HuH-7 (cell line): ENCODE measurements at regions not wholly inside any gene's neighbourhood (a gene's known extent, or its start where the extent isn't known, plus 50 kb on each side); places are given as distances from the start of the nearest gene placed in this dataset.
"Not testable (repeated sequence)": the region's sequence is repeated elsewhere in the genome, so short reads cannot be mapped to it uniquely, and the experiment has no call there.

Source experiments
- DNase-seq: peaks from one replicate; pipeline ENCODE4 v3.0.0; 2011; ENCODE audit warnings: low spot score

DNA sequence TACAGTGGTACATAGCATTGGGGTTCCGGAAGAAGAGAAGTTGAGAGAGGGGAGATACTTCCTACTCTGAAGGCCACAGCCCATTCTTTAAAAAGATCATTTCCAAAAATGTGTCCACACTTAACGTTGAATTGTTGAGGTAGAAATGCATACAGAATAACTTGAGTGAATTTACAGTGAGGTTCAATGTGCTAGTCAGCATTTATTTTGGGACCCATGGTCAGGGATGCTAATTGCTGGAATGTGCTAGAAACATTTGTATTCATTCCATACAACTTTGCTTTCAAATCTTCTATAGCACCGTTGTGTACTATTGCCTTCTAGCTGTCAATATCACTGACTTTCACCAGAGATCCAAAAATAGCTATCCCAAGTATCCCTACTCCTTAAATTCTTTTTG, 325.9 kb downstream of the SATB2 start:
- DNase-seq = no peak

- DNase-seq = no peak
Measured at GRCh38 chr2:199131136-199131655, 326.5 kb downstream of the SATB2 start.

DNA sequence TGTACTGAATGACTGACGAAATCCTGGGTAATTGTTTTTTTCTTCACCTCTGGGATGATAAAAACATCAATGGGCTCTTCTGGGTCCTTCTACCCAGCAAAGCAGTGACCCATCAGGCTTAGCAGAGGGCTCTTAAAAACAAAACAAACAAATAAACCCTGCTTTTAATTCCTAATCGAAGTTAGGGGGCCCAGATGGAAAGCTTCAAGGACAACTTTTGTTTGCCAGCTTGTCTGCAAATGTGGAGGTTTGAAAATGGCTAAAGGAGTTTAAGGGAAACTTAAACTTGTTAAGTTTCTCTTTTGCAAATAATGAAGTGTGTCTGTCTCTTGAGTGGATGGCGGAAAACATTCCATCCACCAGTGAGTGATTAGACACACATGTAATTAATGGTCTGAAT, 327.2 kb downstream of the SATB2 start:
- no peak for DNase-seq

GRCh38 chr2:199128476-199129229, 329.1 kb downstream of the SATB2 start:
- no peak for DNase-seq

- DNase-seq = no peak
Measured at GRCh38 chr2:199119796-199120195, 337.9 kb downstream of the SATB2 start.

GRCh38 chr2:199118673-199119112, 339.0 kb downstream of the SATB2 start:
- DNase-seq = no peak

DNA sequence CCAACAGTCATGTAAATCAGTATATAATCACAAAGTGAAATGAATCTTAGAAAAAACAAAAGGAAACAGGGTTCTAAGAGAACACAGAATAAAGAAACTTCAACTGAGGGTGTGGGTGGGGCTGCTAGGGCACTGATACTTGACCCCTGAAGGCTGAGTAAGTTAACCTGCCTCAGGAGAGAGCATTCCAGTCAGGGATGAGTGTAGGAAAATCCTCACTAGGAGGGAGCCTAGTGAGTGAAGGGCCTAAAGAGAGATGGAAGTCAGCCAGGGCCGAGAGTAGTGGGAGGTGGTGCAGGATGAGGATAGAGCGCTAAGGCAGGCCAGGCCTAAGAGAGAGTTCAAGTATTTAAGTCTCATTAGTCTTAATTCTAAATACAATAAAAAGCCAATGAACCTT, 342.6 kb downstream of the SATB2 start:
- DNase-seq = no peak

DNA sequence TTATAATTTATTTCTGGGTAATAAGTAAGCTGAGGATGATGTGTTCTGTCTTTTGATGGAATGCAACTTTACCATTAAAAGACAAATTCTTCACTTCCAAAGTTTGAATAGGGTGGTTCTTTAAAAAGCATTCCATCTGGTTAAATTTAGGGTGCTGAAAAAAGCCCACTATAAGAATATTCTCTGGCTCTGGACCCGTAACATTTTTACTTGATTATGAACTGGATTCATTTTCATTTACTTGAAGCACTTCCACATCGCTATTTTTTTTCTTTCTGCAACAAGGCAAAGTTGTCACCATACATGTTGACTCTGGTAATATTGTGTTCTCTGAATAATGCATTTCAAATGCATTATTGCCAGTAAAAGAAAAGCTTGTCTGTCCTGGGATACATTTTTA, 344.6 kb downstream of the SATB2 start:
- no peak for DNase-seq

DNA sequence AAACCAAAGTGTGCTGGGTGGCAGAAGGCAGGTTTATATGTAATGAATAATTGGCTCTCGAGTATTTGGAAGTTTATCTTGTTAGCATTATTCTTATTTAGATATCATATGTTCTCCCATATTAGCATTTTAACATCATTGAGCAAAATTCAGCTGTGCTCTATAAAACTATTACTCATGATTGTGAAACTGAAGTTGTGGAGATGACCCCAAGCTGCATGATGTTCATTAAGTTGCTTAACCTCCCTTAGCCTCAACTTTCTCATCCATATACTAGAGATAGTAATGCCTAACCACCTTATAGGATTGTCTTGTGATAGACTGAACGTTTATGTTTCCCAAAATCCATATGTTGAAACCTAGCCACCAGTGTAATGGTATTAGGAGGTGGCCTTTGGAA, 346.3 kb downstream of the SATB2 start:
- no peak for DNase-seq

DNA sequence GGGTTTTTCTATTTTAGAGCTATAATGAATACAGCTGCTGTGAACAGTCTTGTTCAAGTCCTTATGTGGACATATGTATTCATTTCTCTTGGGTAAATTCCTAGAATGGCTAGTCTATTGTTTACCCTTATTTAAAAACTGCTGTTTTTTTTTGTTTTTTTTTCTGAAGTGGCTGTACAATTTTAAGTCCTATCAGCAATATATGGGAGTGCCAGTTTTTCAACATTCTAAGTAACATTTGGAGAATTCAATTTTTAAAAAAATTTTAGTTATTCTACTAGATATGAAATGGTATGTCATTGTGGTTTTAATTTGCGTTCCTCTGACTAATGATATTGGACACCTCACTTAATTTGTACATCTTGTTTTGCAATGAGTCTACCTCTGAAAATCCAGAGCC, 349.7 kb downstream of the SATB2 start:
- no peak for DNase-seq

DNA sequence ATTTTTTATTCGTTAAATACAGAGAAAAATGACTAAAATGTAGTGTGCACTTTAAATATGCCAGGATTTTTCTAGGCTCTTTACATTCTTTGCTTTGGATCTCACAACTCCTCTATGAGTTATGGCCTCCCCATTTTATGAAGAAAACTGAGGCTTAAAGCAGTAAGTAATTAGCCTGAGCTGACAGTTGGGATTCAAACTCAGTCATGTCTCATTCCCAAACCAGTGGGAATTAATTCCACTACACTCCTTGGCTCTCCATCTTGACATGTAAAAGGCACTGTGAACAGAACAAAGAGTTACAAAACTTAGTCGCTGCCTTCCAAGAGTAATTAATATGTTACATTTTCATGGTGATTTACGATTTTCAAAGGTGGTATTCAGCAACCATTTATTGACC, 351.9 kb downstream of the SATB2 start:
- no peak for DNase-seq

- no peak for DNase-seq
Measured at GRCh38 chr2:199101487-199101886, 356.3 kb downstream of the SATB2 start.

GRCh38 chr2:199100326-199101110, 357.2 kb downstream of the SATB2 start:
- DNase-seq = no peak

- DNase-seq = no peak
Measured at GRCh38 chr2:199092419-199092818, 365.3 kb downstream of the SATB2 start.

DNA sequence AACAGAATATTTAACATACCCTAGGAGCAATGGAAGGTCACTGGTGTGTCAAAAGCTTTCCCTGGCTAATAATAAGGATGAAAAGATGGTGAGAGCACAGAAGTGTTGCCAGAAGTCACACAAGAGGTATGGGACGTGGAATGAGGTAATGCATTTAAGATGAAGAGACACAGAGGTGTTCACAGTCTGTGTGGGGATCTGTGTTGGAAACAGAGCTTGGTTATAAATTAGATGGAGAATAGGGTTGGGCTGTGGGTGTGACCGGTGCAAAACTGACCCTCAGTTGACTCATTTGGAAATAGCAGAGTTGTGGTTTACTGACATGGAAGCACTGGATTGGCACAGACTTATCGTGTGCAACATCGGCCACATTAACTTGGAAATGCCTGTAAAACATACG, 372.5 kb downstream of the SATB2 start:
- DNase-seq = no peak

DNA sequence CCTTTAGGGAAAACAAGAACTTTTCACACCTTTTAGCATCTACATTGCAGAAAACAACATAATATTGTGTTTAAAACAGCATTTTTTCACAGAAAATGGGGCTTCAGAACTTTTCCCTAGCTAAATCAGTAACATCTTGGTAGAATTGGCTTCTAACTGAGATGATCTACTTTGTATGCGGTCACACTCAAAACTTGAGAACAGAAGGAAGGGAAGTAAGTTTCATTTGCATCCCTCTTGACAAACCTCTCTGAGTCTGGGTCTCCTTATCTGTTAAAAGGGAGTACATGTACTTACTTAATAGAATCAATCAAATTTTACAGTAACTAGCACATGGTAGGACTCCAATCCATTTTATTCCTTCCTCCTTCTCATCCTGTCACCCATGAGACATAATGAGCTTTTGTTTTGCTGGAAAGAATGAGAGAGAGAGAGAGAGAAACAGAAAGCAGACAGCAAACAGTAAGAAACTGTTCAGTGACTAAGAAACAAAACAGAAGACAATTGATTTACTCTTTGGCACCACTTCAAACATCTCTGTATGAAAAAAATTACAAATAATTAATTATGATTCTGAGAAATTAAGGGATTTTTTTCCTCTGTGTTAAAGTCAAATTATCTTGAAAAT, 387.3 kb downstream of the SATB2 start:
- DNase-seq = no peak

DNA sequence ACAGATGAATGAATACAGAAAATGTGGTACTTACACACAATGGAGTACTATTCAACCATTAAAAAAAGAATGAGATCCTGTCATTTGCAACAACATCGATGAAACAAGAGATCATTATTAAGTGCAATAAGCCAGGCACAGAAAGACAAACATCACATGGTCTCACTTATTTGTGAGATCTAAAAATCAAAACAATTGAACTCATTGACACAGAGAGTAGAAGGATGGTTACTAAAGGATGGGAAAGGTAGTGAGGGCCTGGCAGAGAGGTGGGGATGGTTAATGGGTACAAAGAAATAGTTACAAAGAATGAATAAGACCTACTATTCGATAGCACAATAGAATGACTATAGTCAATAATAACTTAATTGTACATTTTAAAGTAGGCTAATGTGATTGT, 393.5 kb downstream of the SATB2 start:
- no peak for DNase-seq

GRCh38 chr2:199057936-199058335, 399.8 kb downstream of the SATB2 start:
- DNase-seq = no peak

DNA sequence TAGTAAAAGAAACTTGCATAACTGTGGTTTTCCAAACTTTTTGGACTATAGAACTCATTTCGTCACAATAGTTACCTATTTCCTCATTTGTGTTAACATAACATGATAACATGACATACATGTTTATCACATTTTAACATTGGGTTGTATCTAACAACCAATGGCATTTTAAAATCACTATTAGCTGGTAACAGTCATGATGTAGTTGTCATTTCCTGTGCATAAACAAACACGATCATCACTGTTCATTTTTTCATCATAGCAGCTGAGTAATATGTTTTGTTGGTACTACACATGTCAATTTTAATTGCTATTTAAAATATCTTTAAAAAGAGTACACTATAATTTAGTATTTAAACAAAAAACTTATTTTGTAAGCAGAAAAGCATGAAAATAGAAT, 402.4 kb downstream of the SATB2 start:
- DNase-seq = no peak

- no peak for DNase-seq
Measured at GRCh38 chr2:199042660-199043379, 414.9 kb downstream of the SATB2 start.

DNA sequence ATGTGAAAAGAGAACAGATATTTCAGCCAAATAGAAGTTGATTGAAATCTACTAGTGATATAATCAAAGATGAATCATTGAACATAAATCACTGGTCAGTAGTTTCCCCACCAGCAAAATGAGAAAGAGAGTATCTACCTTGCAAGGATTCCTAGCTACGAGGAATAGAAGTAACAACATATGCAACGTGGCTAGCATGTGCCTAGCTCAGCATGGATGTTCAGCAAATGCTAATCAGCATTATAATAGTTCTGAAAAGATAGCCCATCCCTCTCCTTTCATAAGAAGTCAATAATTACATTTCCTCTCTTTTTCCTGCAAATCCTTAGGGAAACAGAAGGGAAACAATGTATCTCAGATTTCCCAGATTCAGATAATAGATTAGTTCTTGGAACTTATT, 417.2 kb downstream of the SATB2 start:
- DNase-seq = no peak

DNA sequence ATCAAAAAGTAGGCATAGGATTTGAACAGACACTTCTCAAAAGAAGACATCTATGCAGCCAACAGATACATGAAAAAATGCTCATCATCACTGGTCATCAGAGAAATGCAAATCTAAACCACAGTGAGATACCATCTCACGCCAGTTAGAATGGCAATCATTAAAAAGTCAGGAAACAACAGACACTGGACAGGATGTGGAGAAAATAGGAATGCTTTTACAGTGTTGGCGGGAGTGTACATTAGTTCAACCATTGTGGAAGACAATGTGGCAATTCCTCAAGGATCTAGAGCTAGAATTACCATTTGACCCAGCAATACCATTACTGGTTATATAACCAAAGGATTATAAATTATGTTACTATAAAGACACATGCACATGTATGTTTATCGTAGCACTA, 424.0 kb downstream of the SATB2 start:
- not testable (repeated sequence) for DNase-seq
